MM.1S (cell line): ENCODE measurements at regions not wholly inside any gene's neighbourhood (a gene's known extent, or its start where the extent isn't known, plus 50 kb on each side); places are given as distances from the start of the nearest gene placed in this dataset.

Experiments used
- EZH2 ChIP-seq: fragments of 300-600 bp; sonication (generic); optimal IDR thresholded peaks from 2 replicates; pipeline ENCODE3; 2017; ENCODE audit warnings: low read depth, mild to moderate bottlenecking, antibody characterized with exemption, low read length, mixed read lengths
- EZH2phosphoT487 ChIP-seq: fragments of 300-600 bp; sonication (generic); IDR thresholded peaks from 2 replicates; pipeline ENCODE4 v1.6.1; 2018; ENCODE audit warnings: antibody characterized with exemption, low read length
- TF ChIP-seq, protein P1 (sequence below): fragments of 300-600 bp; sonication (generic); IDR thresholded peaks from 2 replicates; pipeline ENCODE4 v1.5.1; 2016; ENCODE audit warnings: antibody characterized with exemption, low read length, mixed read lengths

- TF ChIP-seq, protein P1, sequence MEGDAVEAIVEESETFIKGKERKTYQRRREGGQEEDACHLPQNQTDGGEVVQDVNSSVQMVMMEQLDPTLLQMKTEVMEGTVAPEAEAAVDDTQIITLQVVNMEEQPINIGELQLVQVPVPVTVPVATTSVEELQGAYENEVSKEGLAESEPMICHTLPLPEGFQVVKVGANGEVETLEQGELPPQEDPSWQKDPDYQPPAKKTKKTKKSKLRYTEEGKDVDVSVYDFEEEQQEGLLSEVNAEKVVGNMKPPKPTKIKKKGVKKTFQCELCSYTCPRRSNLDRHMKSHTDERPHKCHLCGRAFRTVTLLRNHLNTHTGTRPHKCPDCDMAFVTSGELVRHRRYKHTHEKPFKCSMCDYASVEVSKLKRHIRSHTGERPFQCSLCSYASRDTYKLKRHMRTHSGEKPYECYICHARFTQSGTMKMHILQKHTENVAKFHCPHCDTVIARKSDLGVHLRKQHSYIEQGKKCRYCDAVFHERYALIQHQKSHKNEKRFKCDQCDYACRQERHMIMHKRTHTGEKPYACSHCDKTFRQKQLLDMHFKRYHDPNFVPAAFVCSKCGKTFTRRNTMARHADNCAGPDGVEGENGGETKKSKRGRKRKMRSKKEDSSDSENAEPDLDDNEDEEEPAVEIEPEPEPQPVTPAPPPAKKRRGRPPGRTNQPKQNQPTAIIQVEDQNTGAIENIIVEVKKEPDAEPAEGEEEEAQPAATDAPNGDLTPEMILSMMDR, result no peak
- no peak for TF ChIP-seq EZH2
- TF ChIP-seq EZH2phosphoT487, result no peak
Observed at GRCh38 chr1:112312879-112313278, 83.1 kb upstream of the CTTNBP2NL start.
